ENCODE measurements at regions not wholly inside any gene's neighbourhood (a gene's known extent, or its start where the extent isn't known, plus 50 kb on each side); places are given as distances from the start of the nearest gene placed in this dataset.
"Not testable (repeated sequence)": the region's sequence is repeated elsewhere in the genome, so short reads cannot be mapped to it uniquely, and the experiment has no call there.

- not testable (repeated sequence) for TF ChIP-seq EZH2 (IDR thresholded peaks at IDR 0.05; ENCODE audit: low read length, missing control alignments)
- TF ChIP-seq, protein P1, sequence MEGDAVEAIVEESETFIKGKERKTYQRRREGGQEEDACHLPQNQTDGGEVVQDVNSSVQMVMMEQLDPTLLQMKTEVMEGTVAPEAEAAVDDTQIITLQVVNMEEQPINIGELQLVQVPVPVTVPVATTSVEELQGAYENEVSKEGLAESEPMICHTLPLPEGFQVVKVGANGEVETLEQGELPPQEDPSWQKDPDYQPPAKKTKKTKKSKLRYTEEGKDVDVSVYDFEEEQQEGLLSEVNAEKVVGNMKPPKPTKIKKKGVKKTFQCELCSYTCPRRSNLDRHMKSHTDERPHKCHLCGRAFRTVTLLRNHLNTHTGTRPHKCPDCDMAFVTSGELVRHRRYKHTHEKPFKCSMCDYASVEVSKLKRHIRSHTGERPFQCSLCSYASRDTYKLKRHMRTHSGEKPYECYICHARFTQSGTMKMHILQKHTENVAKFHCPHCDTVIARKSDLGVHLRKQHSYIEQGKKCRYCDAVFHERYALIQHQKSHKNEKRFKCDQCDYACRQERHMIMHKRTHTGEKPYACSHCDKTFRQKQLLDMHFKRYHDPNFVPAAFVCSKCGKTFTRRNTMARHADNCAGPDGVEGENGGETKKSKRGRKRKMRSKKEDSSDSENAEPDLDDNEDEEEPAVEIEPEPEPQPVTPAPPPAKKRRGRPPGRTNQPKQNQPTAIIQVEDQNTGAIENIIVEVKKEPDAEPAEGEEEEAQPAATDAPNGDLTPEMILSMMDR (conservative IDR thresholded peaks at IDR 0.05 in 1 of 2, IDR thresholded peaks at IDR 0.05 in 1 of 2; ENCODE audit: low read depth in 1 of 2, low read length in 2 of 2), result not testable (repeated sequence)
Measured at GRCh38 chr13:32847976-32848375, 168.2 kb upstream of the KL start.
